Testis (tissue), 2 donors: ENCODE measurements at regions not wholly inside any gene's neighbourhood (a gene's known extent, or its start where the extent isn't known, plus 50 kb on each side); places are given as distances from the start of the nearest gene placed in this dataset.

Source experiments
- CTCF ChIP-seq, 3 experiments: fragments of 450-650 bp in 2 of 3; fragments of 200-600 bp in 1 of 3; sonication (generic) in 1 of 3; IDR thresholded peaks; one replicate each; pipeline ENCODE4 v1.5.1; 2016 to 2019; ENCODE audit warnings: antibody characterized with exemption in 3 of 3, mild to moderate bottlenecking in 2 of 3, moderate library complexity in 1 of 3
- POLR2A ChIP-seq: fragments of 450-650 bp; IDR thresholded peaks from one replicate; pipeline ENCODE4 v1.6.1; 2017; ENCODE audit warnings: antibody characterized with exemption, mild to moderate bottlenecking, moderate library complexity

DNA sequence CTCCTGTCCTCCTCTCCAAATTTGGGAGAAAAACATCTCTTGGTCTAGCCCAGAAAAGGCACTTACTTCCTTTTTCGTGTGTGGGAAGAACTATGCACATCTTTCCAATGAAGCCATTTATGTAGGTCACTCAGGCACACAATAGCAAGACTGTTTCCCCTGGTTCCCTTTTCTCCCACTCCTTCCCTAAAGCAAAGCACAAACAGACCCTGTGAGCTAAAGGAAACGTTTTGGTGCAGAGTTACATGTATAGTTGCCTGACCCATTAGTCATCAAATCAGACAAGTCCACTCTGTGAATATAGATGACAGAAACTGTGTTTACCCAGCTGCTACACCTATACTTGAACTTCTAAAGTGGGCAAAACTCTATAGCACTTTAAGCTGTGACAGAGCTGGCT is 474.6 kb downstream of the COL12A1 start:
- TF ChIP-seq CTCF (IDR thresholded peaks at IDR 0.05) (no peak), POLR2A (no peak)
